K562 (cell line): ENCODE measurements at regions not wholly inside any gene's neighbourhood (a gene's known extent, or its start where the extent isn't known, plus 50 kb on each side); places are given as distances from the start of the nearest gene placed in this dataset.
A peak's percentile ranks its signal among the peaks of the same experiment; 100 is the strongest.

Experiments used
- ATAC-seq: fragments of 200-7000 bp; cut with Tn5 transposase; 3 replicates; pipeline ENCODE4 v1.9.1; 2020; ENCODE audit warnings: moderate library complexity
- BruUV-seq: library from RNA; stranded (reverse); fragments of 400-500 nt; replicated peaks from 2 replicates; lab custom pipeline; 2021; lab: Mats Ljungman, UMichigan
- CTCF ChIA-PET: fragments of 300-600 bp; formaldehyde crosslinking; extraction: SDS; loops from one replicate; lab custom pipeline; 2021; ENCODE audit warnings: low intra/inter-chr PET ratio; lab: Yijun Ruan, JAX
- POLR2A ChIA-PET: fragments of 300-600, 350-650 bp; sonication (Branson Sonifier 250); formaldehyde crosslinking; extraction: SDS; loops from one replicate; lab custom pipeline; 2021; ENCODE audit warnings: antibody characterized with exemption, inconsistent platforms; lab: Yijun Ruan, JAX
- DNase-seq, 4 experiments: peaks; one replicate each; pipeline versions ENCODE4 v3.0.0 to v3.0.0-alpha.2; 2011 to 2018; ENCODE audit warnings: low spot score in 3 of 4, mixed read lengths in 3 of 4; ENCODE audit errors: extremely low read depth in 1 of 4
- FAIRE-seq: peaks from 2 replicates; lab custom pipeline; 2011; peaks lifted over from hg19 to GRCh38; lab: Jason Lieb, UNC
- H2AFZ ChIP-seq: 2 replicates; pipeline ENCODE4 v1.6.0; 2011; ENCODE audit warnings: low read depth, low read length, control low read depth, inconsistent platforms
- H3K27ac ChIP-seq: fragments of 200-600 bp; 3 replicates; pipeline ENCODE4 v1.8.0; 2011; ENCODE audit warnings: low read depth, mild to moderate bottlenecking, control low read depth, inconsistent platforms, low read length, moderate library complexity, mixed read lengths; ENCODE audit errors: extremely low read depth
- H3K27me3 ChIP-seq, 2 experiments: fragments of 300-600 bp in 1 of 2; 2 replicates in 1 of 2; 3 replicates in 1 of 2; pipeline versions ENCODE4 v1.6.0 to v1.8.0; 2011; ENCODE audit warnings: inconsistent platforms in 2 of 2, low read length in 2 of 2, mild to moderate bottlenecking in 1 of 2, mixed read lengths in 1 of 2, moderate library complexity in 1 of 2; ENCODE audit not compliant: control insufficient read depth in 2 of 2, insufficient read depth in 2 of 2
- H3K36me3 ChIP-seq: fragments of 300-600 bp; 3 replicates; pipeline ENCODE4 v1.8.0; 2011; ENCODE audit warnings: mild to moderate bottlenecking, low read length, inconsistent platforms; ENCODE audit not compliant: control insufficient read depth, insufficient read depth
- H3K4me1 ChIP-seq, 2 experiments: fragments of 200-600 bp in 1 of 2; replicated peaks in 1 of 2; 2 replicates in 1 of 2; 3 replicates in 1 of 2; pipeline versions ENCODE4 v1.5.1 to v1.8.0; 2011; ENCODE audit warnings: inconsistent platforms in 2 of 2, low read length in 2 of 2, mild to moderate bottlenecking in 1 of 2, mixed read lengths in 1 of 2, moderate library complexity in 1 of 2; ENCODE audit not compliant: control insufficient read depth in 2 of 2, insufficient read depth in 2 of 2
- H3K4me2 ChIP-seq: 2 replicates; pipeline ENCODE4 v1.6.1; 2011; ENCODE audit warnings: low read length, control low read depth, inconsistent platforms, mixed read lengths; ENCODE audit not compliant: insufficient read depth
- H3K4me3 ChIP-seq: fragments of 200-600 bp; sonication (generic), shearing (Covaris generic); 2 replicates; pipeline ENCODE4 v1.5.1; 2016; ENCODE audit warnings: control low read depth, inconsistent platforms
- H3K79me2 ChIP-seq: fragments of 200-600 bp; 3 replicates; pipeline ENCODE4 v1.8.0; 2011; ENCODE audit warnings: low read length, inconsistent platforms; ENCODE audit not compliant: control insufficient read depth, insufficient read depth
- H3K9ac ChIP-seq, 2 experiments: 2 replicates each; pipeline versions ENCODE4 v1.6.0 to v1.6.1; 2011; ENCODE audit warnings: low read depth in 2 of 2, low read length in 2 of 2, control low read depth in 1 of 2, inconsistent platforms in 1 of 2, mild to moderate bottlenecking in 1 of 2, mixed read lengths in 1 of 2; ENCODE audit not compliant: insufficient read depth in 1 of 2
- H3K9me1 ChIP-seq: one replicate; pipeline ENCODE4 v1.6.0; 2011; ENCODE audit warnings: inconsistent platforms, mild to moderate bottlenecking, low read length, moderate library complexity; ENCODE audit not compliant: control insufficient read depth, insufficient read depth
- H3K9me3 ChIP-seq: replicated peaks from 2 replicates; pipeline ENCODE4 v1.5.1; 2011; ENCODE audit warnings: low read depth, low read length, inconsistent platforms; ENCODE audit not compliant: control insufficient read depth, insufficient read depth
- H4K20me1 ChIP-seq: replicated peaks from 2 replicates; pipeline ENCODE4 v1.6.1; 2011; ENCODE audit warnings: low read length, inconsistent platforms, mixed read lengths; ENCODE audit not compliant: control insufficient read depth, insufficient read depth
- ARHGAP35 ChIP-seq: fragments of 450-650 bp; IDR thresholded peaks from 2 replicates; pipeline ENCODE4 v1.6.1; 2018; ENCODE audit not compliant: partially characterized antibody
- C11orf30 ChIP-seq: fragments of 450-650 bp; IDR thresholded peaks from 2 replicates; pipeline ENCODE4 v1.6.1; 2016; ENCODE audit warnings: low read depth, mild to moderate bottlenecking
- CTBP1 ChIP-seq: fragments of 450-650 bp; IDR thresholded peaks from 2 replicates; pipeline ENCODE4 v1.6.1; 2016; ENCODE audit warnings: borderline replicate concordance
- EWSR1 ChIP-seq: fragments of 450-650 bp; IDR thresholded peaks from 2 replicates; pipeline ENCODE4 v1.6.1; 2018; ENCODE audit warnings: borderline replicate concordance, mild to moderate bottlenecking, low read depth, moderate library complexity; ENCODE audit not compliant: partially characterized antibody
- GTF2F1 ChIP-seq: IDR thresholded peaks from 2 replicates; pipeline ENCODE4 v1.6.1; 2011; ENCODE audit warnings: low read depth, low read length, improper control_type of control experiment
- MAFG ChIP-seq: fragments of 450-650 bp; conservative IDR thresholded peaks from 2 replicates; pipeline ENCODE4 v1.6.1; 2016; ENCODE audit warnings: missing genetic modification characterization, missing compliant biosample characterization
- NFE2L1 ChIP-seq: fragments of 450-650 bp; IDR thresholded peaks from 2 replicates; pipeline ENCODE4 v1.6.1; 2016; ENCODE audit warnings: missing genetic modification characterization, low read depth, mild to moderate bottlenecking, missing compliant biosample characterization, moderate library complexity, borderline replicate concordance
- RREB1 ChIP-seq: fragments of 250-450 bp; sonication (Bioruptor Pico); IDR thresholded peaks from 2 replicates; pipeline ENCODE4 v1.4.0; 2020
- ZBTB11 ChIP-seq, 3 experiments: fragments of 200-800 bp in 1 of 3; fragments of 250-450 bp in 1 of 3; fragments of 450-650 bp in 1 of 3; sonication (Bioruptor Pico) in 1 of 3; sonication (Bioruptor generic) in 1 of 3; formaldehyde crosslinking in 1 of 3; IDR thresholded peaks; 2 replicates each; pipeline versions ENCODE4 v1.6.1 to v1.8.0; 2016 to 2022; ENCODE audit warnings: mild to moderate bottlenecking in 2 of 3, missing genetic modification characterization in 2 of 3, missing compliant biosample characterization in 1 of 3, moderate library complexity in 1 of 3
- ZHX1 ChIP-seq: fragments of 150-350 bp; conservative IDR thresholded peaks from 2 replicates; pipeline ENCODE4 v1.6.1; 2014; ENCODE audit warnings: low read length
- ZNF316 ChIP-seq: fragments of 450-650 bp; IDR thresholded peaks from 2 replicates; pipeline ENCODE4 v1.6.1; 2016
- WGBS: fragments of 100-300 bp; shearing (Covaris generic); methylation state at CpG from one replicate; pipeline ENCODE4 v1.1.6; 2016; ENCODE audit warnings: low coverage, mixed read lengths; ENCODE audit not compliant: insufficient coverage; ENCODE audit errors: missing lambda C conversion rate; 5-methylcytosine and 5-hydroxymethylcytosine counted together
- in situ Hi-C: fragments of 300-500 bp; cut with MboI; formaldehyde crosslinking; loops from 4 replicates; pipeline ENCODE4 v1.15.0; 2018; ENCODE audit warnings: inconsistent platforms, mixed read lengths
- intact Hi-C: fragments of 100-400 bp; cut with micrococcal nuclease; formaldehyde crosslinking; loops from 2 replicates; pipeline ENCODE4 v1.14.2; 2022

- Histone ChIP-seq H2AFZ (no peak overlapping the region), H3K4me1 (no peaks in the 10 kb centered on the region), H3K9ac (no peak overlapping the region), H3K27ac (no peak overlapping the region), H4K20me1 (no peaks in the 10 kb centered on the region), H3K4me3 (no peak overlapping the region), H3K36me3 (no peaks in the 10 kb centered on the region), H3K27me3 (no peaks in the 10 kb centered on the region; a peak in 1 of 5 replicates), H3K79me2 (no peaks in the 10 kb centered on the region), H3K4me2 (no peak overlapping the region), H3K9me1 (no peaks in the 10 kb centered on the region), H3K9me3 (no peaks in the 10 kb centered on the region)
- intact Hi-C loops = no loop called here
- ATAC-seq (no peak), DNase-seq (no peak), FAIRE-seq (no peak)
- no TSS peak for BruUV-seq
- ChIA-PET POLR2A (no interaction called here), CTCF (no interaction called here)
- WGBS = 3% methylated on average over 4 of the region's 4 CpGs
- in situ Hi-C loops = no loop called here
- TF ChIP-seq ZHX1 (no peak), ARHGAP35 (no peak), MAFG (tag) (peak; percentile 79), RREB1 (no peak), C11orf30 (peak; percentile 63), EWSR1 (no peak), ZNF316 (peak; percentile 83), GTF2F1 (no peak), ZBTB11 (CRISPR knock-in tag; IDR thresholded peaks at IDR 0.05) (no peak), NFE2L1 (peak; percentile 5; the same call in 1 of the 2 replicates), CTBP1 (no peak)
These were observed 195.9 kb downstream of the ANKRD60 start for GRCh38 chr20:58032599-58032998.
